IPS-NIHi11 (cell line): ENCODE measurements at regions not wholly inside any gene's neighbourhood (a gene's known extent, or its start where the extent isn't known, plus 50 kb on each side); places are given as distances from the start of the nearest gene placed in this dataset.
A peak's percentile ranks its signal among the peaks of the same experiment; 100 is the strongest.
"Not testable (repeated sequence)": the region's sequence is repeated elsewhere in the genome, so short reads cannot be mapped to it uniquely, and the experiment has no call there.

Source experiments
- DNase-seq: peaks from one replicate; pipeline ENCODE4 v3.0.0; 2012; ENCODE audit warnings: mixed read lengths, low spot score

DNA sequence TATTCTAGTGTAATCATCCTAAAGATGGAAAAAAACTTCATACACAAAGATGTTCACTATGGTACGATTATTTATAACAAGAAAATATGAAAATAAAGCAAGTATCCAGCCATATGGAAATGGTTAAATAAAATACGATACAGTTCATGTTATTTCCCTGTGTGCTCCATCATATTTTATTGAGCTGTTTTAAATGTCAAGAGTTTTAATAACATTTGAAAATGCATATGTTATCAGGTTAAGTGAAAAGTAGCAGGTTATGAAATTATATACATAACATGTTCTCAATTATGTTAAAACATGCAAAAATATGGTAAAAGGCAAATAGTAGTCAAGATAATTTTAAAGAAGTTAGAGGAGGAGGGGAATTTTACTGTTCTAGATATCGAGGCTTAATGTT is 192.0 kb downstream of the HNRNPD start:
- DNase-seq: no peak

DNA sequence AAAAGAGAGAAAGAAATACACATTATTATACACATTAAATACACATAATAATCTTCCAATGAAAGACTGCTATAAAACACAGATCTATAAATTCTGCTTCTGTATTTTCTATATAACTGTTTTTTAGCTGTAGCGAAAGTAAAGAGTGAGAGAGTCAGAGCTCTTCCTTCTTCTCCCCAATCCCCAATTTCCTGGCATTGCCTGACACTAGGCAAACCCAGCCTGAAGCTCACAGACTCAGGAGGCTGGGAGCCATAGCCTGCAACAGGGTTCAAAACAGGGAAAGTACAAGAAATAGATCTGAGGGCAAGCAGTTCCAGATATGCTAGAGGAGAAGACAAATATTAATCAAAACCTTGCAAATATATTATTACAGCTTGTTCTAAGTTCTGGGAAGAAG is 201.6 kb downstream of the HNRNPD start:
- DNase-seq: no peak

DNA sequence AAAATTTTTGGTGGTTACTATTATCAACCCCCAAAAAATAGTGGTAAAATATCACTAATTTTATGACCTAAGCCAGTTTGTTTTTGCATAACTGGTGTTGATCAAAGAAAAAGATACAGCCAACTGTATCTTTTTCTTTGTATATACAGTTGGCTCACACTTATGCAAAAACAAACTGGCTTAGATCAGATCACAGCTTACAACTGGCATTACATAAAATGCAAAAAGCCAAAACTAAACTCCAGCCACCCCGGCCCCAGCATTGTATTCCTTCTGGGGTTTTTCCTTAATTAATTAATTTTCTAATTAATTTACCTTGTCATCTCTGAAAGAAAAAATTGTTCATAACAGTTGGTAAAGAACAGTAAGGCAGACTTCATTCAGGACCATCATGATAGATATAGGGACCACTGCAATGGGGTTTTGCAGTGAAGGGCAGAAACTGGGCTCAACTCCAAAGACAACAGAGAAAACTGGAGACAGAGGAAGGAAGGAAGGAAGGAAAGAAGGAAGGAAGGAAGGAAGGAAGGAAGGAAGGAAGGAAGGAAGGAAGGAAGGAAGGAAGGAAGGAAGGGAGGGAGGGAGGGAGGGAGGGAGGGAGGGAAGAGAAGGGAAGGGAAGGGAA is 202.1 kb downstream of the HNRNPD start:
- no peak for DNase-seq

DNA sequence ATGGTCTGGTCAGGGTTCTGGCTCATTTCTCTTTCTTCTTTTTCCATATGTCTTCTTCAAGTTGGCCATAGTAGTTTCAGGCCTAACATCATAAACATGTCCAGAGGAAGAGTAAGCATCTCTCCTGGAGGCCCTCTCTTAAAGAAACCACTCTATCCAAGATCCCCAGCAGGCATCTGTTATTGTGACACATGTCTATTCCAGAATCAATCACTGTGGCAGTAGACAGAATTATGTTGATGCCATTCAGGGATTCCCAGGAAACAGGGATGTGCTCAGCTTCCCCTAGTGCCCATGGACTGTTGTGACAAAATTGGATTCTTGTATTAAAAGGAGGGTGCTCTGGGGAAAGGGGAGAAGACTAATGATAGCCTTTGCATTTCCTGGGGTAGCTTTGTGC is 224.0 kb downstream of the HNRNPD start:
- DNase-seq: no peak

DNA sequence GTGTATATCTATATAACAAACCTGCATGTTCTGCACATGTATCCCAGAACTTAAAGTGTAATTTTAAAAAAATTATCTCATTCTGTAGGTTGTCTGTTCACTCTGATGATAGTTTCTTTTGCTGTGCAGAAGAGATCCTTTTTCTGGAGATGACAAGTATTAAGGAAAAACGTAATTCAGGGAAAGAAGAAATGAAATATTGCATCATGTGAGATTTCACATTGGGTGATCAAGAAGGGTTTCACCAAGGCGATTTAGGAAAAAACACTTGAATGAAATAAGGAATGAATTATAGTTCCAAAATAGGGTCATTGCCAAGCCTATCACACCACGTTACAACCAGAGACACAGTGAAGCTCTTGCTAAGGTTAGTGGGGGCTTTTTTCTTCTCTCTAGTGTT is 227.9 kb downstream of the HNRNPD start:
- DNase-seq: no peak

DNA sequence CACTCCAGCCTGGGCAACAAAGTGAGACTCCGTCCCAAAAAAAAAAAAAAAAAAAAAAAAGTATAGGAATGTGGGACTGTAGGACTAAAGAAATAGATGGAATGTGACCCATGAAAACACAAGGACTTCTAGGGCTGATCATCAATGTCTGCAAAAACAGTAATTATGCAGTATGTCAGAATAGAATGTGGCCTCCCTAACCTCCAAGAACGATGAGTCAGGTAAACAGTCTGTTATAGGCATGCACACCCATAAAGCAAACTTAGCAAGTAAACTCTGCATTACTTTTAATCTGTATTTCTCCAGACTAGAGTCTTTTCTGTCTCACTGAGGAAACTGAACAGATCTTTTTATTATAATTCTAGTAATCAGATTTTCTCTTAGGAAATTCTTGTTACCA is 233.4 kb downstream of the HNRNPD start:
- no peak for DNase-seq

DNA sequence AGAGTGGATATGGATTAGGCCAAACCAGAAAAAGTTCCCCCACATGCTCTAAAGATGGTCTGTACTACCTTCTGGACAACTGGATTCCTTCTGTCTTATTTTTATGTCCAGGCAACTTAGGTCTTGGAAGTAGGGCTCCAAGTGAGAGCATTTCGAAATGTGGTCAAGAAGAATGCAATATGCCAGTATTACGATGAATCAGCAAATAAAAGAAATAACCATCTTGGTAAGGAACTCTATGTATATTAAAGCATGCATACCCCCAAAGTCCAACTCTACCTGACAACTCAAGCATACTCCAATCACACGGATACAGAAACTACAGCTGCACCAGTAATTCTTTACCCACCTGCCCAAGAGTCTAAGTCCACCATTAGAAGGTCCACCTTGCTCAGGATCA is 234.5 kb downstream of the HNRNPD start:
- DNase-seq: no peak

DNA sequence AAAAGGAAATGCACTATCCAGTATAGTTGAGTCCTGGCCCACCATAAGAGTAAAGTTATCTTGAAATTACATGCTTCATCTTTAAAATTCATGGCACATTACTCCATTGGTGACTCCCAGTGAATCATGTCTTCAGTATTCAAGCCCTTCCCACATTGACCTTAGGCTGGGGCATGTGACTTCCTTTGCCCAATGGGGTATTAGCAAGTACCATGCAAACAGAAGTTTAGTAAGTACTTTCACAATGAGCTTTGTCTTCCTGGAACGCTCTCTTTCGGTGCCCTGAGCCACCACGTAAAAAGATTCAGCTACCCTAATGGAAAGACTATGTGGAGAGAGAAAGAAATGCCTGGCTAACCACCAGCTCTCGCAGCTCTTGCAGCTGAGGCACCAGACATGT is 235.4 kb downstream of the HNRNPD start:
- DNase-seq: no peak

DNA sequence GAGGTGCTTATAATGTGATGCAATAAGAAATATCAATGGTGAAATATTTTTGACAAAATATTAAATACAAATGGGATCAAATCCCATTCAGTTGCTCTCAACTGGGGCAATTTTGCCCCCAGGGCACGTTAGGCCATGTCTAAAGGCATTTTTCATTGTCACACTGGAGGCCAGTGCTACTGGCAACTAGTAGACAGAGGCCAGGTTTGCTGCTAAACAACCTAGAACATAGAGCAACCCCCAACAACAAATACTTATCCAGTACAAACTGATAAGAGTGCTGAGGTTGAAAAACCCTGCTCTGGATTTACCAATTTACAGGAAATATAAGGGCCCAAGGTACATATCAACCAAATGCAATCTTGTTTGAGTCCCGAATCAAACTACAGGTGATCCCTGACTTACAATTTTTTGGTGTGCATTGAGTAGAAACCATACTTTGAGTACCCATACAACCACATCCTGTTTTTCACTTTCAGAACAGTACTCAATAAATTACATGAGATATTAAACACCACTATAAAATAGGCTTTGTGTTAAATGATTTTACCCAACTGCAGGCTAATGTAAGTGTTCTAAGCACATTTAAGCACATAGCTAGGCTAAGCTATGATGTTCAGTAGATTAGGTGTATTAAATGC is 237.5 kb downstream of the HNRNPD start:
- DNase-seq: no peak

DNA sequence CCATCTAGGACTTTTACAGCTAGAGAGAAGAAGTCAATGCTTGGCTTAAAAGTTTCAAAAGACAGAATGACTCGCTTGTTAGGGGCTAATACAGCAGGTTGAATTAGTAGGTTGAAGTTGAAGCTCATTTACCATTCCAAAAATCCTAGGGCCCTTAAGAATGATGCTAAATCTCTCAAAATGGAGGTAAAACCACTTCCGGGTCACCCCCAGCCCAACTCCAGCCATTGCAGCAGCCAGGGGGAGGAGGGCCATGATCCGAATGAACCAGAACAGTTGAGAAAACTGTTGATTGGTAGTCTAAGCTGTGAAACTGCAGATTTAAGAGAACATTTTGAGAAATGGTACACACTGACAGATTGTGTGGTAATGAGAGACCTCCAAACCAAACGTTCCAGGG is 245.4 kb downstream of the HNRNPD start:
- no peak for DNase-seq

DNA sequence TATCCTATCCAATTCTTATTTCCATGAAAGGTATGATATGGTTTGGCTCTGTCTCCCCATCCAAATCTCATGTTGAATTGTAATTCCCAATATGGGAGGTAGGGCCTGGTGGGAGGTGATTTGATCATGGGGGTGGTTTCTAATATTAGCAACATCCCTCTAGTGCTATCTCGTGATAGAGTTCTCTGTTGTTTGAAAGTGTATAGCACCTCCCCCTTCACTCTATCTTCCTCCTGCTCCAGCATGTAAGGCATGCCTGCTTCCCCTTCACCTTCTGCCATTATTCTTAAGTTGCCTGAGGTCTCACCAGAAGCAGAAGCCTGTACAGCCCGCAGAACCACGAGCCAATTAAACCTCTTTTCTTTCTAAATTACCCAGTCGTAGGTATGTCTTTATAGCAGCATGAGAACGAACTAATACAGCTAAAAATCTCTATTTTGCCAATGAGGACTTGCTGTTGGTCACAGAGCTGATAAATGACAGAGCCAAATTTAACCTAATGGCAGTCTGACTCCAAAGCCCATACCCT is 247.2 kb downstream of the HNRNPD start:
- DNase-seq: no peak

DNA sequence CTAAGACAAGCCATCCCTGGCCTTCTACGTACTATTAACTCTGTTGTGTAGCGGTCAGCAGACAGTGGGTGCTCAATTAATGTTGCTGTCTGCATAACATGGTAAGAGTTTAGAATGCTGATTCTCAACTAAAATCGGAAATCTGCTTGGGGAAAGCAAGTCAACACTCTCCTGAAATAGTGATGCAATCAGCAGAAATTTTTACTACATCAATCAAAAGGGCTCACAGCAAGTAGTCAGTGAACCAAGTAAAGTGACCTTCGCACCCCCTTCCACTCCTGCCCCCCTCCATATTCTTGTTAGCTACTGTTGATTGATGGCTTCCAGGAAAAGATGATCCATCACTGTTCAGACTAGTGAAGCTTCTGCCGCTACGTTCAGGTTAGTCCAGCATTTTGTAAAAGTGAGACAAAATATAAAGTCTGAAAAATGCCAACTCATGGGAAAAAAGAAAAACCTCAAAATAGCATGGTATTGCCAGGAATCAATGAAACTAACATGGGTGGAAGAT is 247.9 kb downstream of the HNRNPD start:
- no peak for DNase-seq

DNA sequence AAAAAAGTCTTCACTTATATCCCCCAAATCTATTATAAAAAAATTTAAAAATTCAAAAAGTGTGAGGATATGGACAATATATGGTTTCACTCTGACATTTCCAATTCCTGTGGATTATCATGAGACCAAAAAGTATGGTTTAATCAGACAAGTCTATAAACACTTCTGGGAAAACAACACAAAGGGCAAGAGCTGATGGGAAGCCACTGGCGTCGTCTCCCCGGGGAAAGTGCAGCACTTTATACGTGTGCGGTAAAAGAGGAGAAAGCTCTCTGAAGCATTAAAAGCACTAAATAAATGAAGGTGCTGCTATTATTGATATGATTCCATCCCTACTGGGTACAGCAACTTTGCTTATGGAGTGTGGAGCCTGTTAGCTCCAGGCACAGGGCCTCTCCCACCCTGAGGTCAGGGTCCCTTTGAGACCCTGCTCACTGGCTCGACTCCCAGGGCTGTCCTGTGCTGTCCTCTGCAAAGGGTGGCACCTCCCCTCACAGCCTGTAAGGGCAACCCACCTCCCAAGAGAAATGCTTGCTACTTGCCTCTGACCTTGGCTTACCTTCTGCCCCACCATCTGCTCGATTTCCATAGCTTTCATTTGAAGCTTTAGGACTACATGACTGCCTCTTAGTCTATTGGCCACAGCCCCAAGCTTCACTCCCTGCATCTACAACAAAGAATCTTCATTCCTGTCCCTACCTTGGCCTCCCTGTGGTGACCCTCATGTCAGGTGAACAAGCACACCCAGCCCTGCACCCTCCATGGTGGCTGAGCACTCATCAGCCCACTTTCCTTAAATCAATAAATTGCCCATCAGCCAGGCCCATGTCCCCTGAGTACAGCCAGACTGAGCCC is 248.6 kb downstream of the HNRNPD start:
- DNase-seq: no peak

DNA sequence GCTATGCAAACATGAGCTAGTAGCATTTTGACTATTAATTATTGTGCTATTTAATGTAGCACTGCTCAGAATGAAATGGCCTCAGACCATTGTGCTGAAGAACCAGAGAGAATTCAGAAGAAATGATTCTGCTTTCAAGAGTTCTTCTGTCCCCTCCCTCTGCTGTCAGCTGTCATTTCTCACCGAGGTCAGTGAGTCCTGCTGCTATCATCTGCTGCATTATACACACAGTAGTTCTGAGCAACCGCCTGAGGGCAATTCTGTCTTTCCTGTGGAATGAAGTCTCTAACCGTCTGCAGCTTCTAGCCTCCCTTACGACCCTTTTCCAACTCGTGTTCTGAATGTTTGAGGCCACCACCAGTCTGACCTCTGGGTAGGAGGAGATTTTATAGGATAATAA is 249.4 kb downstream of the HNRNPD start:
- no peak for DNase-seq

DNA sequence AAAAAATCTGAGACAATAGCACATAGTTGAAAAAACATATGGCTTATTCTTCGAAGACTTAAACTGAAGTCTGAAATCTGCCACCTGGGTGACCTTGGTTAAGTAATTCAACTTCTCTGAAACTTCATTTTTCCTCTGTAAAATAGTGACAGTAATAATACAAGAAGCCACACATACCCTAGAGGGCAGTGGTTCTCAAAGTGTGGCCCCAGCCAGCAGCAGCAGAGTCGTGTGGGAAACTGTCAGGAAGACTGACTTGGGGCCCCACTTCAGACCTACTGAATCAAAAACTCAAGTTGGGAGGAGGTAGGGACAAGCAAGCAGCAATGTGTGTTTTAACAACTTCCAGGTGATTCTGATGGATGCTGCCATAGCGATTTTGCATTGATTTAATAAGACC is 249.9 kb downstream of the HNRNPD start:
- no peak for DNase-seq

DNA sequence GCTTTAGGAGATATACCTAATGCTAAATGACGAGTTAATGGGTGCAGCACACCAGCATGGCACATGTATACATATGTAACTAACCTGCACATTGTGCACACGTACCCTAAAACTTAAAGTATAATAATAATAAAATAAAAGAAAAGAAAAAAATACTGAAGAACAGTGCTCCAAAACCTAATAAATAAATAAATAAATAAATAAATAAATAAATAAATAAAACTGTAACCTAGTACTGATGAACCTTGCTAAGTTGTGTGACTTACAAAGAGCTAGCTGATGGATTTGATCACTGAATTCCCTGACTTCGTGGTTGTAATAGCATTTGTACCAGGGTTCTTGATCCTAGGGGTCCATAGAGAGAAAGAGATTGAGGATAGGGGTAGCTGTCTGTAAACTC is 258.6 kb downstream of the HNRNPD start:
- not testable (repeated sequence) for DNase-seq

DNA sequence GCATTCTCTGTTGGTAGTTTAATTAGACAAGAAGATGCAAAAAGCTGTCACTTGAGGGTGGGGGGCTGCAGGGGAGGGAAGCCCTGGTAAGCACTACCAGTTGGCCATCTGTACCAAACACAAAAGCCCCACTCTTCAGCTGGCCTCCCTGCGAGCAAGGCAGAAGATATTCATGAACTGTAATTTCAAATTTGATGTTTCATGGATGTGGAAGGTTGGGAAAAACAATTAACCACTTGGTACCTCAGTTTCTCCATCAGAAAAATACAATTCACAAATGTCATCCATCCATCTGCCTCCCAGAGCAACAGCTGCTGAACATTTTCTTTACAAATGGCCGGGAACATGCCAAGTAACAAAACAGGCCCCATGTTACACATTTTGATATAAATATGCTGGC is 265.3 kb downstream of the HNRNPD start:
- no peak for DNase-seq

DNA sequence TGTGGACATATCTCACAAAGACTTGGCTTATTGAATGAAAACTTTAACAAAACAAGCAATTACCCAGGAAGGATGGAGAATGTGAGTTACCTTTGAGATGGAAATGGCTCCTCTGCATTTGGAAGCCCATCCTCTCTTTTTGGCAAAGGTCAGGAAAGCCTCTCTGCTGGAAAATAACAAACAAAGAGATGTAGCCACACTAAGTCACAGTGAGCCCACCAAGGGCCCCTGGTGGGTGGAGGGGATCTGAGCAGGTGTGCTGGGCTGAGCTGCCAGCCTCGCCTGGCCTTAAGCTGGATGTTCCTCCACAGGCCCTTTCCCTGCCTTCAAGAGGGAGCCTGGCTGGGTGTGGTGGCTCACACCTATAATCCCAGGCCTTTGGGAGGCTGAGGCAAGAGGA is 269.2 kb downstream of the HNRNPD start:
- DNase-seq: peak; percentile 28

DNA sequence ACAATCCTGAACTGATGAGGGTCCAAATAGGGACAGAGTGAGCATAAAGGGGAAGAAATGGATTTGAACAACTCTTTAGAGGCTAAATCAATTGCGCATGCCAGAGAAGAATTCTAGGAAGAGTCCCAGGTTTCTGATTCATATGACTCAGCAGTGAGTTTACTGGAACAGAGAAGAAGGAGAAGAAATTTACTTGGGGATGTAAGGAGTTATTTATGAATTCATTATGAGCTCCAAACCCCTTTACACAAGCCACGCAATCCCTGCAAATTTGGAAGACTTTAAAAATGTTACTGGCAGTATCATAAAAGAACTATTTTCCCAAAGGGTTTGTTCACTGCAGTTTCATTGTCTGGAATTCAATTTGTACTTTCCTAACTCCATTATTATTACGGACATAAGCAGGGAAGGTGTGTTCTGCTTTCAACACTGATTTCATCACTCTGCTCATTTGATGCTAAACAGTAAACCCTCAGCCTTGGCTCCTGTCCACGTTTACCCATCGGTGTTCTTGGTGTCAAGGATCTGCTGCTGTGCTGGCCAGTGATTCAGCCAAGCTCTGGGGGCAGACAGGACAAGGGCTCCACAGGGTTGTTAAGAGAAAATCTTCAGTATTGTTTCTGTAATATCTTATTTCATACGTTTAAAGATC is 273.7 kb downstream of the HNRNPD start:
- no peak for DNase-seq

DNA sequence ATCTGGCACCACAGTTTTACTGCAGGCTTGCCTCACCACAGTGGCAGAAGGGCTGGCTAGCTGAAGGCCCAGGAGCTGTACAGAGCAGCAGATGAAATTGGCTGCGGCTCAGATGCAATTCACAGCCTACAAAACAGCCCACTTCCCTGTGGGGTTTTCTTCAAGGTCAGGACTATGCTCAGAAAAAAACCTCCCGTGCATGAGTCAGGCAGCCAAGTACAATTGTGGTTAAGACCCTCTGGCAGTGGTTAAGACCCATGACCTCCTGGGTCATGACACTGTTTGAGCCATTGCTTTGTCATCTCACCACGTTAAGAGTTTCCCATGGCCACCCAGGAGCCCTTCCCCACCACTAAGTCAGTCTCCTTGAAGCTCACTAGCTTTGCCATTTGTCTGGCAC is 276.3 kb downstream of the HNRNPD start:
- no peak for DNase-seq

DNA sequence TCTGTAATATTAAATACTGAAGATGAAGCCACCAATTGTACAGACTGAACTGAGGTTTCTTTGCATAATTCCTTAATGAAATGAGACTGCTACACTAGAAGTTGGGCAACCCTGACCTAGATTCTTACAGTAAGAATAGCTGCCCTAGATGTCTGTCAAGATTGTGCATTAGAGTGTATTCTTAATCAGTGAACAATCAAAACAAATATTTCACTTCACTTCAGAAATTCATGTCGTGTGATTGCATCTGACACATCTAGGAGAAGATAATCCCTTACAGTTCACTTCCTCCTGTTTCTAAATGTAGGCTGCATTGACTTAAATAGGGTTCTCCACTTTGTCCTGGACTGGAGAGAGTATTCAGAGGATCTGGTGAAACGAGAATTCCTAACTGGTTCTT is 283.1 kb downstream of the HNRNPD start:
- no peak for DNase-seq

DNA sequence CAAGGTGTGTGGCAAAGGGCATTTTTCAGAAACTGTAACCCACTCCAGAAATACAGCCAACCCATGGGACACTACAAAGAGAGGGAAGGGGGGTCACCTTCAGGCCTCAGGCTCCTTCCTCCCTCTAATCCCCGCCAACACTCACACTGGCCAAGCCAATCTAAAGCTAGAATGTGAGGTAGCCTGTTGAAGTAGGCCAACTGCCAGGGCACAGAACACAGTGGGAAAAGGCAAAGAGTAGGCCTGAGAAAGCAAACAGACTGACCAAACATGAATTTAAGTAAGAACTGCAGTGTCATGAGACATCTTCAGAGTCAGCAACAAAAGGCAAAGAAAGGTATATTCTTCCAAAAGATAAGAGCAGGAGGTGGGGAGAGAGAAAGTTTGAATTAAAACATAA is 289.0 kb downstream of the HNRNPD start:
- no peak for DNase-seq
